SK-N-DZ (cell line): ENCODE measurements at regions not wholly inside any gene's neighbourhood (a gene's known extent, or its start where the extent isn't known, plus 50 kb on each side); places are given as distances from the start of the nearest gene placed in this dataset.
A peak's percentile ranks its signal among the peaks of the same experiment; 100 is the strongest.
"Not testable (repeated sequence)": the region's sequence is repeated elsewhere in the genome, so short reads cannot be mapped to it uniquely, and the experiment has no call there.

Experiments used
- DNase-seq: peaks from one replicate; pipeline ENCODE4 v3.0.0-alpha.2; 2015; ENCODE audit warnings: low spot score

GRCh38 chr2:51795248-51795888, 763.4 kb upstream of the NRXN1 start:
- no peak for DNase-seq

GRCh38 chr2:51791496-51791895, 759.6 kb upstream of the NRXN1 start:
- DNase-seq = no peak

- no peak for DNase-seq
Measured at GRCh38 chr2:51790854-51791253, 758.9 kb upstream of the NRXN1 start.

- DNase-seq = no peak
Measured at GRCh38 chr2:51789918-51790317, 758.0 kb upstream of the NRXN1 start.

GRCh38 chr2:51782921-51783765, 751.2 kb upstream of the NRXN1 start:
- no peak for DNase-seq

- DNase-seq = no peak
Measured at GRCh38 chr2:51781691-51782090, 749.8 kb upstream of the NRXN1 start.

- DNase-seq = no peak
Measured at GRCh38 chr2:51780353-51780752, 748.4 kb upstream of the NRXN1 start.

GRCh38 chr2:51779723-51780122, 747.8 kb upstream of the NRXN1 start:
- DNase-seq = not testable (repeated sequence)

GRCh38 chr2:51778806-51779205, 746.9 kb upstream of the NRXN1 start:
- DNase-seq = no peak

GRCh38 chr2:51774606-51775005, 742.7 kb upstream of the NRXN1 start:
- DNase-seq = not testable (repeated sequence)

GRCh38 chr2:51760441-51760840, 728.5 kb upstream of the NRXN1 start:
- DNase-seq = no peak

- no peak for DNase-seq
Measured at GRCh38 chr2:51758081-51758480, 726.1 kb upstream of the NRXN1 start.

GRCh38 chr2:51734115-51734514, 702.2 kb upstream of the NRXN1 start:
- DNase-seq = no peak

GRCh38 chr2:51723691-51724090, 691.8 kb upstream of the NRXN1 start:
- no peak for DNase-seq

GRCh38 chr2:51722311-51722710, 690.4 kb upstream of the NRXN1 start:
- no peak for DNase-seq

GRCh38 chr2:51720826-51721225, 688.9 kb upstream of the NRXN1 start:
- DNase-seq = no peak

- no peak for DNase-seq
Measured at GRCh38 chr2:51718881-51719280, 686.9 kb upstream of the NRXN1 start.

GRCh38 chr2:51717312-51717711, 685.4 kb upstream of the NRXN1 start:
- DNase-seq = no peak

GRCh38 chr2:51711766-51712165, 679.8 kb upstream of the NRXN1 start:
- no peak for DNase-seq

GRCh38 chr2:51710222-51710621, 678.3 kb upstream of the NRXN1 start:
- peak; percentile 6 for DNase-seq

- no peak for DNase-seq
Measured at GRCh38 chr2:51707625-51708024, 675.7 kb upstream of the NRXN1 start.

- DNase-seq = no peak
Measured at GRCh38 chr2:51706220-51706619, 674.3 kb upstream of the NRXN1 start.

- no peak for DNase-seq
Measured at GRCh38 chr2:51705417-51705816, 673.5 kb upstream of the NRXN1 start.
